Rectal smooth muscle tissue (tissue), 1 donor: ENCODE measurements at regions not wholly inside any gene's neighbourhood (a gene's known extent, or its start where the extent isn't known, plus 50 kb on each side); places are given as distances from the start of the nearest gene placed in this dataset.

Experiments
- H3K27ac ChIP-seq: one replicate; pipeline ENCODE4 v1.7.0; 2013; ENCODE audit warnings: low read depth, low read length, inconsistent platforms
- H3K27me3 ChIP-seq: one replicate; pipeline ENCODE4 v1.7.0; 2013; ENCODE audit warnings: low read length; ENCODE audit not compliant: control insufficient read depth, insufficient read depth
- H3K36me3 ChIP-seq: one replicate; pipeline ENCODE4 v1.7.0; 2013; ENCODE audit warnings: low read length; ENCODE audit not compliant: control insufficient read depth, insufficient read depth
- H3K4me1 ChIP-seq: one replicate; pipeline ENCODE4 v1.7.0; 2013; ENCODE audit warnings: low read length; ENCODE audit not compliant: control insufficient read depth, insufficient read depth
- H3K4me3 ChIP-seq: one replicate; pipeline ENCODE4 v1.7.0; 2013; ENCODE audit warnings: low read length
- H3K9ac ChIP-seq: one replicate; pipeline ENCODE4 v1.7.0; 2013; ENCODE audit warnings: low read length

GRCh38 chr4:135191596-135191995 is 990.0 kb upstream of the PABPC4L start:
- Histone ChIP-seq H3K9ac (no peak overlapping the region), H3K27me3 (no peaks in the 10 kb centered on the region), H3K4me1 (no peaks in the 10 kb centered on the region), H3K36me3 (no peaks in the 10 kb centered on the region), H3K27ac (no peak overlapping the region), H3K4me3 (no peak overlapping the region)

- no peak overlapping the region for H3K4me3 ChIP-seq
- H3K9ac ChIP-seq, result no peak overlapping the region
- no peaks in the 10 kb centered on the region for H3K36me3 ChIP-seq
- no peak overlapping the region for H3K27ac ChIP-seq
- H3K27me3 ChIP-seq, result no peaks in the 10 kb centered on the region
- no peaks in the 10 kb centered on the region for H3K4me1 ChIP-seq
These were observed 984.4 kb upstream of the PABPC4L start for GRCh38 chr4:135186002-135186401.

- Histone ChIP-seq H3K4me3 (no peak overlapping the region), H3K36me3 (no peaks in the 10 kb centered on the region), H3K27me3 (no peaks in the 10 kb centered on the region), H3K4me1 (no peaks in the 10 kb centered on the region), H3K9ac (no peak overlapping the region), H3K27ac (no peak overlapping the region)
These were observed 983.7 kb upstream of the PABPC4L start for GRCh38 chr4:135185256-135185655.

- no peaks in the 10 kb centered on the region for H3K4me1 ChIP-seq
- H3K27ac ChIP-seq, result no peak overlapping the region
- H3K9ac ChIP-seq, result no peak overlapping the region
- H3K36me3 ChIP-seq, result no peaks in the 10 kb centered on the region
- H3K27me3 ChIP-seq, result no peaks in the 10 kb centered on the region
- H3K4me3 ChIP-seq, result no peak overlapping the region
These were observed 983.1 kb upstream of the PABPC4L start for GRCh38 chr4:135184715-135185114.

GRCh38 chr4:135177321-135177720 is 975.7 kb upstream of the PABPC4L start:
- H3K27me3 ChIP-seq, result no peaks in the 10 kb centered on the region
- H3K27ac ChIP-seq, result no peak overlapping the region
- H3K4me3 ChIP-seq, result no peak overlapping the region
- no peaks in the 10 kb centered on the region for H3K36me3 ChIP-seq
- H3K9ac ChIP-seq, result no peak overlapping the region
- H3K4me1 ChIP-seq, result no peaks in the 10 kb centered on the region

GRCh38 chr4:135166661-135167060 is 965.1 kb upstream of the PABPC4L start:
- no peak overlapping the region for H3K9ac ChIP-seq
- no peaks in the 10 kb centered on the region for H3K27me3 ChIP-seq
- no peaks in the 10 kb centered on the region for H3K4me1 ChIP-seq
- H3K27ac ChIP-seq, result no peak overlapping the region
- no peaks in the 10 kb centered on the region for H3K36me3 ChIP-seq
- no peak overlapping the region for H3K4me3 ChIP-seq

GRCh38 chr4:135164601-135165000 is 963.0 kb upstream of the PABPC4L start:
- Histone ChIP-seq H3K4me1 (no peaks in the 10 kb centered on the region), H3K27me3 (no peaks in the 10 kb centered on the region), H3K4me3 (no peak overlapping the region), H3K36me3 (no peaks in the 10 kb centered on the region), H3K9ac (no peak overlapping the region), H3K27ac (no peak overlapping the region)

- H3K27ac ChIP-seq, result no peak overlapping the region
- no peak overlapping the region for H3K9ac ChIP-seq
- H3K36me3 ChIP-seq, result no peaks in the 10 kb centered on the region
- no peaks in the 10 kb centered on the region for H3K27me3 ChIP-seq
- no peak overlapping the region for H3K4me3 ChIP-seq
- no peaks in the 10 kb centered on the region for H3K4me1 ChIP-seq
These were observed 942.9 kb upstream of the PABPC4L start for GRCh38 chr4:135144498-135144897.

GRCh38 chr4:135124196-135124595 is 922.6 kb upstream of the PABPC4L start:
- H3K9ac ChIP-seq, result no peak overlapping the region
- no peaks in the 10 kb centered on the region for H3K4me1 ChIP-seq
- H3K27me3 ChIP-seq, result no peaks in the 10 kb centered on the region
- no peak overlapping the region for H3K4me3 ChIP-seq
- H3K36me3 ChIP-seq, result no peaks in the 10 kb centered on the region
- H3K27ac ChIP-seq, result no peak overlapping the region

- Histone ChIP-seq H3K27me3 (no peaks in the 10 kb centered on the region), H3K9ac (no peak overlapping the region), H3K4me1 (no peaks in the 10 kb centered on the region), H3K4me3 (no peak overlapping the region), H3K36me3 (no peaks in the 10 kb centered on the region), H3K27ac (no peak overlapping the region)
These were observed 922.0 kb upstream of the PABPC4L start for GRCh38 chr4:135123632-135124031.

GRCh38 chr4:135122457-135122856 is 920.9 kb upstream of the PABPC4L start:
- Histone ChIP-seq H3K27me3 (no peaks in the 10 kb centered on the region), H3K27ac (no peak overlapping the region), H3K36me3 (no peaks in the 10 kb centered on the region), H3K4me1 (no peaks in the 10 kb centered on the region), H3K9ac (no peak overlapping the region), H3K4me3 (no peak overlapping the region)

GRCh38 chr4:135120195-135120594 is 918.6 kb upstream of the PABPC4L start:
- no peaks in the 10 kb centered on the region for H3K27me3 ChIP-seq
- no peak overlapping the region for H3K9ac ChIP-seq
- no peak overlapping the region for H3K4me3 ChIP-seq
- H3K4me1 ChIP-seq, result no peaks in the 10 kb centered on the region
- no peak overlapping the region for H3K27ac ChIP-seq
- no peaks in the 10 kb centered on the region for H3K36me3 ChIP-seq

- Histone ChIP-seq H3K36me3 (no peaks in the 10 kb centered on the region), H3K9ac (no peak overlapping the region), H3K4me3 (no peak overlapping the region), H3K4me1 (no peaks in the 10 kb centered on the region), H3K27me3 (no peaks in the 10 kb centered on the region), H3K27ac (no peak overlapping the region)
These were observed 912.5 kb upstream of the PABPC4L start for GRCh38 chr4:135114079-135114478.
